ENCODE measurements at regions not wholly inside any gene's neighbourhood (a gene's known extent, or its start where the extent isn't known, plus 50 kb on each side); places are given as distances from the start of the nearest gene placed in this dataset.
A peak's percentile ranks its signal among the peaks of the same experiment; 100 is the strongest.

- no peak overlapping the region for H3K18ac ChIP-seq (ENCODE audit: extremely low read depth, low read length)
- DNase-seq (ENCODE audit: low read depth in 1 of 2, low spot score in 2 of 2) (no peak), FAIRE-seq (no peak)
- H3K9me3 ChIP-seq (ENCODE audit: insufficient read depth in 2 of 2, low read depth in 1 of 2, low read length in 1 of 2), result no peaks in the 10 kb centered on the region
- no peaks in the 10 kb centered on the region for H3K79me2 ChIP-seq (ENCODE audit: control insufficient read depth in 1 of 2, insufficient read depth in 2 of 2, low read length in 2 of 2)
- H3K79me1 ChIP-seq (ENCODE audit: low read depth, low read length), result no peaks in the 10 kb centered on the region
- no peak overlapping the region for H3K56ac ChIP-seq (replicated peaks; ENCODE audit: insufficient read length, low read depth, low read length)
- no peak overlapping the region for H3K4me3 ChIP-seq (ENCODE audit: extremely low read depth in 1 of 4, insufficient read depth in 2 of 4, low read depth in 3 of 4, low read length in 4 of 4)
- H3K27me3 ChIP-seq (replicated peaks in 1 of 4; ENCODE audit: control insufficient read depth in 3 of 4, extremely low read depth in 1 of 4, insufficient read depth in 3 of 4, low read length in 3 of 4), result peaks cover 0 to 4% (median 0%) of the 10 kb centered on the region in 4 experiments; a peak in 3 of 7 replicates
- no peak overlapping the region for H3K14ac ChIP-seq (ENCODE audit: insufficient read length)
- H3K9ac ChIP-seq (replicated peaks in 1 of 4; ENCODE audit: extremely low read depth in 1 of 4, low read depth in 3 of 4, low read length in 3 of 4), result no peak overlapping the region
- POLR2A ChIA-PET (ENCODE audit: partially characterized antibody), result no interaction called here
- H4K91ac ChIP-seq (replicated peaks; ENCODE audit: insufficient read length, low read length), result no peak overlapping the region
- no peak overlapping the region for H2BK5ac ChIP-seq (ENCODE audit: low read depth, low read length)
- H2BK12ac ChIP-seq (ENCODE audit: low read depth, low read length), result no peak overlapping the region
- H3K27ac ChIP-seq (ENCODE audit: low read depth, low read length), result no peak overlapping the region
- H3K4me2 ChIP-seq (ENCODE audit: insufficient read depth in 1 of 2, low read depth in 2 of 2, low read length in 2 of 2), result no peak overlapping the region
- H3K23me2 ChIP-seq (ENCODE audit: low read depth, low read length), result peaks cover 5% of the 10 kb centered on the region; the same call in 1 of the 2 replicates
- H2AK5ac ChIP-seq (ENCODE audit: low read depth, low read length), result no peak overlapping the region
- no peaks in the 10 kb centered on the region for H4K20me1 ChIP-seq (replicated peaks in 1 of 2; ENCODE audit: control insufficient read depth in 1 of 2, insufficient read depth in 2 of 2, low read length in 2 of 2)
- H2AFZ ChIP-seq (ENCODE audit: low read length), result no peak overlapping the region
- no peak overlapping the region for H2BK120ac ChIP-seq (replicated peaks; ENCODE audit: low read depth, low read length)
- WGBS, 2 experiments (ENCODE audit: extremely low coverage in 1 of 2, insufficient coverage in 1 of 2, insufficient read length in 1 of 2, insufficient replicate concordance in 2 of 2, low coverage in 1 of 2, low lambda C conversion rate in 2 of 2, missing lambda C conversion rate in 1 of 2), result 82% methylated on average over 16 of the region's 16 CpGs; no CpG with 5 or more reads in 1 of the 2 experiments
- no peak overlapping the region for H3K4ac ChIP-seq (replicated peaks; ENCODE audit: insufficient read length, low read depth, low read length)
- no peak overlapping the region for H2BK20ac ChIP-seq (ENCODE audit: low read length)
- CTCF ChIA-PET (ENCODE audit: partially characterized antibody), result no interaction called here
- peaks cover 1 to 12% (median 4%) of the 10 kb centered on the region in 4 experiments; a peak in 6 of 7 replicates for H3K4me1 ChIP-seq (replicated peaks in 1 of 4; ENCODE audit: control insufficient read depth in 3 of 4, insufficient read depth in 4 of 4, low read length in 3 of 4)
- no peak overlapping the region for H3K23ac ChIP-seq (ENCODE audit: insufficient read length)
- no peak overlapping the region for H4K8ac ChIP-seq (ENCODE audit: extremely low read depth, insufficient read depth, low read length)
- H4K5ac ChIP-seq (ENCODE audit: insufficient read length, low read depth, low read length), result no peak overlapping the region
- 0 out of 2 replicates have a peak overlapping the region, but pooled peaks have one; percentile 31 for H2BK15ac ChIP-seq (ENCODE audit: low read length)
- no peaks in the 10 kb centered on the region for H3K36me3 ChIP-seq (ENCODE audit: control insufficient read depth in 2 of 4, insufficient read depth in 4 of 4, low read length in 3 of 4)
- no peak for TF ChIP-seq SUZ12 (IDR thresholded peaks at IDR 0.05; ENCODE audit: low read length)
- TF ChIP-seq, protein P1, sequence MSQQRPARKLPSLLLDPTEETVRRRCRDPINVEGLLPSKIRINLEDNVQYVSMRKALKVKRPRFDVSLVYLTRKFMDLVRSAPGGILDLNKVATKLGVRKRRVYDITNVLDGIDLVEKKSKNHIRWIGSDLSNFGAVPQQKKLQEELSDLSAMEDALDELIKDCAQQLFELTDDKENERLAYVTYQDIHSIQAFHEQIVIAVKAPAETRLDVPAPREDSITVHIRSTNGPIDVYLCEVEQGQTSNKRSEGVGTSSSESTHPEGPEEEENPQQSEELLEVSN (IDR thresholded peaks at IDR 0.05), result no peak
- TF ChIP-seq SIX5 (IDR thresholded peaks at IDR 0.05; ENCODE audit: low read depth, low read length), result no peak
- TF ChIP-seq EGR1 (IDR thresholded peaks at IDR 0.05; ENCODE audit: borderline replicate concordance, low read depth, low read length), result no peak
- TF ChIP-seq POU5F1 (IDR thresholded peaks at IDR 0.05; ENCODE audit: low read depth, low read length), result no peak
- TF ChIP-seq HDAC6 (IDR thresholded peaks at IDR 0.05; ENCODE audit: low read depth, low read length), result no peak
- TF ChIP-seq, protein P2, sequence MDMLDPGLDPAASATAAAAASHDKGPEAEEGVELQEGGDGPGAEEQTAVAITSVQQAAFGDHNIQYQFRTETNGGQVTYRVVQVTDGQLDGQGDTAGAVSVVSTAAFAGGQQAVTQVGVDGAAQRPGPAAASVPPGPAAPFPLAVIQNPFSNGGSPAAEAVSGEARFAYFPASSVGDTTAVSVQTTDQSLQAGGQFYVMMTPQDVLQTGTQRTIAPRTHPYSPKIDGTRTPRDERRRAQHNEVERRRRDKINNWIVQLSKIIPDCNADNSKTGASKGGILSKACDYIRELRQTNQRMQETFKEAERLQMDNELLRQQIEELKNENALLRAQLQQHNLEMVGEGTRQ (IDR thresholded peaks at IDR 0.05; ENCODE audit: low read length), result no peak
- TF ChIP-seq EP300 (IDR thresholded peaks at IDR 0.05; ENCODE audit: borderline replicate concordance in 1 of 2, low read depth in 2 of 2, low read length in 2 of 2), result no peak
- no peak for TF ChIP-seq GABPA (IDR thresholded peaks at IDR 0.05; ENCODE audit: borderline replicate concordance, insufficient read depth, low read length)
- TF ChIP-seq SRF (IDR thresholded peaks at IDR 0.05; ENCODE audit: low read depth, low read length), result no peak
- no peak for TF ChIP-seq ZNF274 (IDR thresholded peaks at IDR 0.05; ENCODE audit: borderline replicate concordance, extremely low read depth, low read length)
- TF ChIP-seq PHF8 (conservative IDR thresholded peaks at IDR 0.05; ENCODE audit: low read depth, low read length), result no peak
- TF ChIP-seq TEAD4 (IDR thresholded peaks at IDR 0.05; ENCODE audit: low read depth, low read length), result no peak
Observed at GRCh38 chr17:77687921-77688320, 270.6 kb upstream of the TNRC6C start.
